Skeletal muscle cell (primary cell): ENCODE measurements at regions not wholly inside any gene's neighbourhood (a gene's known extent, or its start where the extent isn't known, plus 50 kb on each side); places are given as distances from the start of the nearest gene placed in this dataset.

Source experiments
- DNase-seq: peaks from one replicate; pipeline ENCODE4 v3.0.0-alpha.2; 2010; ENCODE audit warnings: low read depth
- H3K4me3 ChIP-seq: 2 replicates; pipeline ENCODE4 v1.5.1; 2011; ENCODE audit warnings: low read depth, mild to moderate bottlenecking, control low read depth, low read length, moderate library complexity

DNA sequence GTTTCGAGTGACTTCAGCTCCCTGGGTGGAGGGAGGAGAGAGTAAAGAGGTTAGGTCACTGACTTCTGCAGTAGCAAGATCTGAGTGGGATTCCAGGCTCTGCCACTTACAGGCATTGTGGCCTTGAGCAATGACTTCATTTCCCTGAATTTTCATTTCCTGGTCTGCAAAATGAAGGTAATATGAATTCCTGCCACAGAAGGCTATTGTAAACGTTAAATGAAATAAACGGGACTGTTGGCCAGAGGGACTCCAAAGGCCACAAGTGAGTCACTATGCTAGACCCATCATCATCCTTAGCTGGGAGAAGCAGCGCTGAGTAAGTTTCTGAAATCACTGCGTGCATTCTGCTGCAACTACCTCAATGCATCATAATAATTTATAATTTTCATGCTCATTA is 807.8 kb downstream of the AACS start:
- DNase-seq: no peak
- no peak overlapping the region for H3K4me3 ChIP-seq

DNA sequence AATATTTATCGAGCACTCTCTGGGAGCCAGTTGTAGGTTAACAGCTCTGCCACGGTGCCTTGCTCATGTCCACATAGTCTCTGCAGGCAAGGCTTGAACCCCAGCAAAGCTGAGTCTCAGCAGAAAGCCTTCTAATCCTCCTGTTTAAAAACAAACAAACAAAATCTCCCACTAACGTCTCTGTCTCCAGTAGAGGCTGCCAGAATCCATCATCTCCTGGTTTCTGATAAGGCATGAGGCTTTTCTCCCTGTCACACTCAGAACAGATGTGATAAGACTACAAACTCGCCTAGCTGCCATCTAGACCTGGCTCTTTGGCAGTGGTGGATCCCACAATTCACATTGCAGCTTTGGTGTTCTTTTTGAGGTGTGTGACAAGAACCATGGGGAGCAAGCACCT is 813.2 kb downstream of the AACS start:
- no peak for DNase-seq
- no peak overlapping the region for H3K4me3 ChIP-seq

- DNase-seq: no peak
- H3K4me3 ChIP-seq: no peak overlapping the region
Measured at GRCh38 chr12:125882141-125882540, 816.9 kb downstream of the AACS start.

DNA sequence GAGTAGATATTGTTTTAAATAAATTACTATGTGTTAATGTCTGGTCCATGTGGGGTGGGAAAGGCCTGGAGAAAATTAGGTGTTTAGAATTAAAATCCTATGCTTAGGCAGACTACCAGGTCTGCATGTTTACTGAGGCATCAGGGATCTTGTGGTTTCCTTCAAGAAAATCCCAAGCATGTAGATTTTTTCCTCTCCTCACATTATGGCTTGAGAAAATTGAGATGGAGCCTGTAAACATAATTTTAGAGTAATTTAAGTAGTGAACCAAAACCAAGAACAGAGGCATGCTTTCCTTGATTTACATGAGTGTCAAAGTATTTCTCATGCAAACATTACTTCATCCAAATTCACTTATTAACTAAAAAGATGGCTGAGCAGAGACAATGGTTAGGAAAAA is 823.7 kb downstream of the AACS start:
- H3K4me3 ChIP-seq: no peak overlapping the region
- no peak for DNase-seq

DNA sequence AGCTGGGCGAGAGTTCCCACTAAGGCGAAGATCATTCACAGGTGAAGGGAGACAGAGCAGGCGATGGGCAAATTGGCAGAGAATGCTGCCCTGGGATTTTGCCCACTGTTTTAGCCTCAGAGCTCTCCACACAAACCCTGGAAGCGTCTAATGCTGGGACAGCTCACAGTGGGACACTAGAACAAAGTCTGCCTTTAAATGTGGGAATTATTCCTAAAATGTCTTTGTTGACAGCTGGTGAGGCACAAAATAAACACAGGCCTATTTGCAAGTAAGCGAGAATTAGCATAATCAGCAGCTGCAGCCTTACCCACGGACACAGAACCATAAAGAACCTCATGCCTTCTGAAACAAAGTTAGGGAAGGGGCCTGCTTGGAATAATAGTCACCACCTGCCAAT is 824.5 kb downstream of the AACS start:
- no peak overlapping the region for H3K4me3 ChIP-seq
- no peak for DNase-seq

DNA sequence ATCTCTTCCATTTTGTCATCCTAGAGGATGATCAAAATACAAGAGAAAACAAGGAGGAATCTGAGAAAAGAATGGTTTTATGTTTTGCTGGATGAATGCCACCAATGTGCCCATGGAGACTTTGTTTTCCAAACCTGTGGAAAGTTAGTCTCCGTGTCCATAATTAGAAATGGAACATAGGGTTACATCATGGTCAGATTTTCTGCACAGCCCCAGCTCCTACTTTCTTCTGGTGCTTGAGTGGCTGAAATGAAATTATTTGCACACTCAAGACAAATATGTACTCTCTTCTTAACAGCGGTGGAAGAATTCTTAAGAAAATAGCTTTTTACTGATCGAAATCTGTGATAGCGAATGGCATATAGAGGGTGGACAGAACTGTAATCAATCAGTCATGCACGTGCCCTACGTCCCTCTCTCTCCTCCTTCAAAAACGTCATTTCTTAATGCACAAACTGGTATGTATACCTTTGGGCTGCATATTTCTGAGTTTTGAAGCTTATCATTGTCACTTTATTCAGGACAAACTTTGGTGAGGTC is 825.2 kb downstream of the AACS start:
- no peak for DNase-seq
- H3K4me3 ChIP-seq: no peak overlapping the region

- H3K4me3 ChIP-seq: no peak overlapping the region
- no peak for DNase-seq
Measured at GRCh38 chr12:125890971-125891370, 825.7 kb downstream of the AACS start.

- no peak for DNase-seq
- H3K4me3 ChIP-seq: no peak overlapping the region
Measured at GRCh38 chr12:125892276-125892675, 827.0 kb downstream of the AACS start.

DNA sequence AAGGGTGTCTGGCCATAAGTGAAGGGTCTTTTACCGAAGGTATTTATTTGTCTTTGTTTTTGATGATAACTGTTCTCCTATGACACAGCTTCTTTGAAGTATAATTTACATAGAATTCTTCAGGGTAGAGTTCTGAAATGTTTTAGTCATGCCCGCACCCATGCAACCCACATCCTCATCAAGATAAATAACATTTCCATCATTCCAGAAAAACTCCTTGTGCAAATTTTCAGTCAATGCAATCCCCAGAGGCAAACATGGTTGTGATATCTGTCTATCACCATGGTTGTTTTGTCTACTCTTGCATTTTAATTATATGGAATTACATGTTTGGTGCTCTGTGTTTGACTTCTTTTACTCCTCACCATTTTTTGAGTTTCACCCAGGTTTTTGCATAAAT is 837.8 kb downstream of the AACS start:
- H3K4me3 ChIP-seq: no peak overlapping the region
- DNase-seq: no peak

- no peak for DNase-seq
- no peak overlapping the region for H3K4me3 ChIP-seq
Measured at GRCh38 chr12:125907351-125907750, 842.1 kb downstream of the AACS start.

DNA sequence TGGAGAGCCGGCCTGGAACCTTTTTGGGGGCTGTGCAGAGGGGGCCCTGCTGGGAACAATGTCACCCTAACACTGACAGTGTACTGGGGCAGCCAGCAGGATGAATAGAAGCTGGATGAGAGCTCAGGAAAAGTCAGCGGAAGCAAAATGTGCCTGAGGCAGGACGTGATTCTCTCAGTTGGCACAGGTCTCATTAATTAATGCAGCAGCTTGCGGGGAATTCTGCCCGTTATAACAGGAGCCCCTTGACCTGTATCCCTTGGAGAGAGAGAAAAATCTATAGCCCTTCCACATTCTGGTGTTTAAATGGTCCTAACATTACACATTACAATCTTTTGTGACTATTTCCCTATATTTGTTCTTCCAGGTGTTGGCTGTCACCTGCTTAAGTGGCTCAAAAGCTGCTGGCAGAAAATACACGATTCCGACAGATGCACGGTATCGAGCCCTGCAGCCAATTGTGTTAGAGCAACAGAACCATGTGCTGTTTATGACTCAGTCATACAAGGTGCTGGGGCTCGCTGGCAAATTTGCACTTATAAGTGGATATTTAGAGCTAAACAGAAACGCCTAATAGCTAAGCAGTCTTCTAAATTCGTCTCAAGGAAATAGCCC is 854.7 kb downstream of the AACS start:
- no peak overlapping the region for H3K4me3 ChIP-seq
- DNase-seq: no peak

DNA sequence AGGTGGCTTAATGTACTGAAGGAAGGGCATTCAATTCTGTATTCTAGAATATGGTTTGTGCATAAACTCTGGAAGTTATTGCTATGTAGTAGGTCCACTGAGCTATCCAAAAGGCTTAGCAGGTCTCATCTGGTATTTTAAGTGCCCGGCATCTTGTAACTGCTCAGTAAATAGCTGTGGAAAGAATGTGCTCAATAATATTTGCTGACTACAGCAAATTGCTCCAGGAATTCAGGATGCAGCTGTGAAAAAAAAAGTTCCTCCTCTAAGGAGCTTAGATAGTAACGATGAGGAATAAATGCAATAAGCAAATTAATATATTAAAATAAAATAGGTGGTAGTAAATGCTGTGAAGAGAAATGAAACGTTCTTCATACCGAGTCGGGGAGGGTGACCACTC is 857.1 kb downstream of the AACS start:
- DNase-seq: no peak
- no peak overlapping the region for H3K4me3 ChIP-seq

- no peak overlapping the region for H3K4me3 ChIP-seq
- no peak for DNase-seq
Measured at GRCh38 chr12:125936502-125936901, 871.3 kb downstream of the AACS start.

GRCh38 chr12:125944446-125944845 is 879.2 kb downstream of the AACS start:
- no peak overlapping the region for H3K4me3 ChIP-seq
- DNase-seq: no peak

GRCh38 chr12:125949471-125949870 is 884.2 kb downstream of the AACS start:
- DNase-seq: no peak
- H3K4me3 ChIP-seq: no peak overlapping the region

DNA sequence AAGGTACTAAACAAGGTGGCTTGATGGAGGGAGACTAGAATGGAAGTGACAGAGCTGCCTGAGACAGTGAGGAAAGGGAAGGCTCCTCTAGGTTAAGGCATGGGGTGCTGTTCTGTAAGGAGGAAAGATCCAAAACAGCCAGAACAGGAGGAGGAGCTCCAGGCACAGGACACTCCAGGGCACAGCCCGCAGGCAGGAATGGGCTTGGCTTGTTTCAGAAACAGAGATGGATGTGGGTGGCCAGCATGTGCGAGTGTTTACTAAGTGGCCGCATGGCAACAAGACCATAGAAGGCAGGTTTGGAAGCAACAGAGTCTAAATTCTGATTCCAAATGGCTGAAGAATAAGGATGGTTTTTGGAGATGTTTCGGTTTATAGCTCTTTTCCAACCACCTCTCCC is 889.1 kb downstream of the AACS start:
- no peak overlapping the region for H3K4me3 ChIP-seq
- no peak for DNase-seq

- DNase-seq: no peak
- H3K4me3 ChIP-seq: no peak overlapping the region
Measured at GRCh38 chr12:125956186-125956585, 891.0 kb downstream of the AACS start.

DNA sequence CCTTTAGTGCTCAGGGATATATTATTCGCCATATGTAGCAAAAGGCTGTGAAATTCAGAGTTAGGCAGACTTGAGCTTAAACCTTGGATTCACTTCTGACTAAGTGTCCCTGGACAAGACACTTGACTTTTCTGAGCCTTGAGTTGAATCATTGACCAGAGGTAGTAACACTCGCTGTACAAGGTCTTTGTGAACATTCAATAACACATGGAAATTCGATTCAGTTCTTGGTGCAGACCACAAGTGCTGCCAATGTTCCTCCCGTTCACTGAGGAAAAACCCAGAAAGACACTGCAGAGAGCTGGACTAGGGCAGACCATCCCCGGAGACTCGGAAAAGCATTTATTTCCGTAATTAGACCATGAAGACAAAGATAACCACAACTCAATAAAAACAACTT is 901.4 kb downstream of the AACS start:
- H3K4me3 ChIP-seq: no peak overlapping the region
- no peak for DNase-seq

DNA sequence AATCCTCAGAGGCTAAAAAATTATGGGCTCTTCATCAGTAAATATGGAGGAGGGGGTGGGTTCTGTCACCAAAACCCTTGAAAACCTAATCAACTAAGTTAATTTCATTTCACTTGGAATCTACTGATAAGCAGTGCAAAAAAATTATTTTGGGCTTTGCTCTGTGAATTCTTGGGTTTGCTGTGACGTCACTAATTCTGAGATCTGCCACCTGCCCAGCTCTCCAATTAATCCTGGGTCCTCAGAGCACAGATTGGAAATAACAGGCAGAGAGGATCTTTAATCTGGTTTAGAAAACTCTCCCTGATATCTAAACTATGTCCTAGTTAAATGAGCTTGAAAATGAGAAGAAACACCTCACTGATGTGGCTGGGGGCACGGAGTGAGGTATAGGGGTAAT is 903.2 kb downstream of the AACS start:
- H3K4me3 ChIP-seq: no peak overlapping the region
- DNase-seq: no peak

- no peak overlapping the region for H3K4me3 ChIP-seq
- no peak for DNase-seq
Measured at GRCh38 chr12:125971981-125972380, 906.7 kb downstream of the AACS start.

DNA sequence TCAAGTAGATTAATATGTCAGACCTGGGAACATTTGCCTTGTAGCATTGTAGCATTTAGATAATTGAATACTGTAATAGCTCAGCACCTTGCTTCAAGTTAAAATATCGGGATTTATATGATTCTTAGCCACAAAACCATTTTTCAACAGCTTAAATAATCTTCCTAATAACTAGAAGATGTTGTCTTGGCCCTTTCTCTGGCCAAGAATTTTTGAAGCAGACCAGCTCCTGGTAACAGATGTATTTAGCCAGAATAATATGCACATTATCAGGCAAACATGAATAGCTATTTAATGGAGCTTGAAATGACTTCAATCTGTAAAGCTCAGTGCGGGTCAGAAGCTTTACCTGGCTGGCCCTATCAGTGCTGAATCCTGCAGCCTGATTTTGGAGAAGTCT is 913.1 kb downstream of the AACS start:
- DNase-seq: no peak
- H3K4me3 ChIP-seq: no peak overlapping the region
